AG04449 (cell line): ENCODE measurements at regions not wholly inside any gene's neighbourhood (a gene's known extent, or its start where the extent isn't known, plus 50 kb on each side); places are given as distances from the start of the nearest gene placed in this dataset.
"Not testable (repeated sequence)": the region's sequence is repeated elsewhere in the genome, so short reads cannot be mapped to it uniquely, and the experiment has no call there.

Source experiments
- CTCF ChIA-PET: fragments of 350-600 bp; formaldehyde crosslinking; extraction: SDS; loops from one replicate; lab custom pipeline; 2021; ENCODE audit warnings: antibody characterized with exemption; lab: Yijun Ruan, JAX
- POLR2A ChIA-PET: fragments of 400-600, 350-600 bp; formaldehyde crosslinking; extraction: SDS; loops from one replicate; lab custom pipeline; 2020; ENCODE audit warnings: antibody characterized with exemption, inconsistent platforms; lab: Yijun Ruan, JAX
- DNase-seq: peaks from one replicate; pipeline ENCODE4 v3.0.0-alpha.2; 2010; ENCODE audit warnings: low read depth, low spot score
- H3K4me3 ChIP-seq: 2 replicates; pipeline ENCODE4 v1.5.1; 2011; ENCODE audit warnings: low read depth, mild to moderate bottlenecking, control low read depth, low read length
- CTCF ChIP-seq: IDR thresholded peaks from one replicate; pipeline ENCODE4 v1.5.1; 2011; ENCODE audit warnings: mild to moderate bottlenecking, moderate library complexity, low read length, control low read depth, inconsistent platforms; ENCODE audit not compliant: insufficient read depth; ENCODE audit errors: missing control alignments

DNA sequence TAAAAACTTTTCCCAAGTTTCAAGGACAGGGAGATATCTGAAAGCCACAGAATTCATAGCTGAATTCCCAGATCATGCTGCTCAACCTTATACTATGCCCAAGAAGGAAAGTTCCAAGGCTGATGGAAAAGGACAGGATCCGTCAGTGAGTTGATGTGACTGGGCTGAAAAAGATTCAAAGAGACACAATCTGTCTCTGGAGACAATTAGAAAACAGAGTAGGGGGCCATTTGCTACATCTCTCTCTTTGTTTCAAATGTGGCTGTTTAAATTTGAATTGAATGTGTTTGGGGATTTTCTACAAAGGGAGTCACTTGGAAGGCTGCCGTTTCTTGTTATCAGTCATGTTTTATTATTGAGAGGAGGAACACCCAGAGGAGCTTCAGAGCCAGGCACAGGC lies 292.6 kb downstream of the NUF2 start:
- ChIA-PET CTCF (no interaction called here), POLR2A (no interaction called here)
- TF ChIP-seq CTCF: no peak
- DNase-seq: no peak
- H3K4me3 ChIP-seq: no peak overlapping the region

- no peak for TF ChIP-seq CTCF
- POLR2A ChIA-PET: no interaction called here
- H3K4me3 ChIP-seq: no peak overlapping the region
- CTCF ChIA-PET: no interaction called here
- no peak for DNase-seq
Measured at GRCh38 chr1:163628034-163628773, 306.4 kb downstream of the NUF2 start.

GRCh38 chr1:163632269-163632668 lies 310.5 kb downstream of the NUF2 start:
- DNase-seq: no peak
- POLR2A ChIA-PET: no interaction called here
- CTCF ChIA-PET: no interaction called here
- no peak overlapping the region for H3K4me3 ChIP-seq
- no peak for TF ChIP-seq CTCF

GRCh38 chr1:163633366-163633765 lies 311.6 kb downstream of the NUF2 start:
- DNase-seq: no peak

DNA sequence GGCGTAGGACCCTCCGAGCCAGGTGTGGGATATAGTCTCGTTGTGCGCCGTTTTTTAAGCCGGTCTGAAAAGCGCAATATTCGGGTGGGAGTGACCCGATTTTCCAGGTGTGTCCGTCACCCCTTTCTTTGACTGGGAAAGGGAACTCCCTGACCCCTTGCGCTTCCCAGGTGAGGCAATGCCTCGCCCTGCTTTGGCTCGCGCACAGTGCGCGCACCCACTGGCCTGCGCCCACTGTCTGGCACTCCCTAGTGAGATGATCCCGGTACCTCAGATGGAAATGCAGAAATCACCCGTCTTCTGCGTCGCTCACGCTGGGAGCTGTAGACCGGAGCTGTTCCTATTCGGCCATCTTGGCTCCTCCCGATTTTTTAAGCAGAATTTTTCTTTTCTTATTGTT lies 323.9 kb downstream of the NUF2 start:
- H3K4me3 ChIP-seq, POLR2A ChIA-PET, CTCF ChIA-PET, DNase-seq: not testable (repeated sequence)

More at GRCh38 chr1:163633366-163633765, 311.6 kb downstream of the NUF2 start:
- TF ChIP-seq CTCF: no peak
- ChIA-PET POLR2A (no interaction called here), CTCF (no interaction called here)
- H3K4me3 ChIP-seq: no peak overlapping the region

- H3K4me3 ChIP-seq: no peak overlapping the region
- no peak for TF ChIP-seq CTCF
- ChIA-PET CTCF (no interaction called here), POLR2A (no interaction called here)
- no peak for DNase-seq
Measured at GRCh38 chr1:163650624-163651023, 328.9 kb downstream of the NUF2 start.

DNA sequence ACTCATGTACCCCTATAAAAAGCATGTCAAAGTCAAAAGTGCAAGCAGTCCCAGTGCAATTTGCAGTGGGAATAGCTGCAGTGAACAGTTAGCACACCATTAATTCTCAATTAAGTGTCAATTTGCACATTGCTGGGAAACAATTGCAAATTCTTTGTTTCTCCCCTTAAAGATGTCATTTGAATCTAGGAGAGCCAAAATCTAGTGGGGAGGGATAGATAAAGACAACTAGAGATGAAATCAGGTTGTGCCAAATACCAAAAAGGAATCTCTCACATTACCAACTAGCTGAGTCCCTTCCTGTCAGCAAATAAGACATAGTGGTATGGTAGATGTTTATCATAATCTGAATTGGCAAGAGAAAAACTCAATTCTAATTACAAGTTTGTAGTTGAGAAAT lies 330.7 kb downstream of the NUF2 start:
- CTCF ChIA-PET: no interaction called here
- no peak for DNase-seq
- TF ChIP-seq CTCF: no peak
- H3K4me3 ChIP-seq: no peak overlapping the region
- POLR2A ChIA-PET: no interaction called here
